UCSD-AML1 (cell line): ENCODE measurements at regions not wholly inside any gene's neighbourhood (a gene's known extent, or its start where the extent isn't known, plus 50 kb on each side); places are given as distances from the start of the nearest gene placed in this dataset.

Source experiments
- DNase-seq: peaks from one replicate; lab custom pipeline; 2025; ENCODE audit not compliant: unreplicated experiment; lab: John Stamatoyannopoulos, UW

DNA sequence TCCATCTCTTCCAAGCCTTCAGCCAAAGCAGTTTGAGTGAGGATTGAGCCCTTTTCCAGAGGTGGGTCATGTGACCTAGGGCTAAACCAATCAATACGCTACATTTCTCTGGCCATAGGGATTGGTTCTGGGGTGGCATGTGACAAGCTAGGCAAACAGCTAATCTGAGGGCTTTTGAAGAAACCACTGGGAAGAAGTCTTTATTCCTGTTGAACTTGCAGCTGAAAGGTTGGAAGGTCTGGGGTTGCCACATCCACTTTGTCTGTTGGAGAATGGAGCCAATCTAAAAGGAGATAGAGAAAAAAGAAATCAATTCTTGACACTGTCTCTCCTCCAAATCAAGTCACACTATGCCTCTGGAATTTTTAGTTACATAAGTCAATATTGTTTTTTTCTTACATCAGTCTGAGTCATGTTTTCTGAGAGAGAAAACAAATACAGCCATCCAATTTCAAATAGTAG, 637.8 kb upstream of the WWC1 start:
- no peak for DNase-seq

DNA sequence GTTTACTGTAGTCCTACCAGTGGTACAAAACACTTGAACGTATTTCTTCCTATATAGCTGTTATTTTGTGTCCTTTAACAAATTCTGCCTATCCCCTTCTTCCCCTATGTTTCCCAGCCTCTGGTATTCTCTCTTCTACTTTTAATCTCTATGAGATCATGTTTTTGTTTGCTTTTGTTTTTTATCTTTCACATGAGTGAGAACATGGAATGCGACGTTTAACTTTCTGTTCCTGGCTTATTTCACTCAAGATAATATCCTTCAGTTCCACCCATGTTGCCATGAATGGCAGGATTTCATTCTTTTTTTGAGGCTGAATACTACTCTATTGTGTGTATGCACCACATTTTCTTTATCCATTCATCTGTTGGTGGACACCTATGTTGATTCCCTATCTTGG, 634.4 kb upstream of the WWC1 start:
- no peak for DNase-seq

DNA sequence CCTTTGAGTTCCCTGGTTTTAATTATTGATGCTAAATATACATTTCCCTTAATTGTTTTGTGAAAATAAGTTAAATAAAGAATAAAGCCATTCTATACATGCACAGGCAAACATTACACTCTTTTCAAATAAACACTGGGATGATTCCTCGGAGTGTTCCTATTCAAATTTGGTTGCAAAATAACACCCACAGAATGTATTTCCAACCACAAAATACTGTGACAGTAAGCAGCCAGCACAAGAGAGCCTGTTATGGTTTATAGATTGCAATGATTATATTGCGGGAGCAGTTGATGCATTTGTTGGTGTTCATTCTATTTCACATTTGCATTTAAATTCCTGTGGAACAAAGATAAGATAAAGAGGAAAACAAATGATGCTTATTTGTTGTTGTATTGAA, 632.6 kb upstream of the WWC1 start:
- no peak for DNase-seq

DNA sequence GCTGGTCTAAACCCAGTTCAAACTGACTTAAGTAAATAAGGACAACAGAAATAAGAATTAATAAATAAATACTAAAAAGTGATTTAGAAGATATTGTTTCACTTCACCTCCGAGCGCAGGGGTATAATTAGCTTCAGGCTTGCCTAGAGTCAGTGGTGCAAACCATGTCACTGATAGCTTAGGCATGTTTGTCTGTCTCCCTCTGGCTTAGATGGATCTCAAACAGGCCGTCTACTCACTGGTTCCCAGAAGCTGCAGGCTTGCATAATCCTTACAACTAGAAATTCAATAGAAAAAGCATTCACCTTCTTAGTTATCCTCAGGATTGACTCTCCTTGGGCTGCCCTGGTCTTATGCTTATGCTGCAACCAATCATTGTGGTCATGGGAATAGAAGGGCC, 629.8 kb upstream of the WWC1 start:
- no peak for DNase-seq

DNA sequence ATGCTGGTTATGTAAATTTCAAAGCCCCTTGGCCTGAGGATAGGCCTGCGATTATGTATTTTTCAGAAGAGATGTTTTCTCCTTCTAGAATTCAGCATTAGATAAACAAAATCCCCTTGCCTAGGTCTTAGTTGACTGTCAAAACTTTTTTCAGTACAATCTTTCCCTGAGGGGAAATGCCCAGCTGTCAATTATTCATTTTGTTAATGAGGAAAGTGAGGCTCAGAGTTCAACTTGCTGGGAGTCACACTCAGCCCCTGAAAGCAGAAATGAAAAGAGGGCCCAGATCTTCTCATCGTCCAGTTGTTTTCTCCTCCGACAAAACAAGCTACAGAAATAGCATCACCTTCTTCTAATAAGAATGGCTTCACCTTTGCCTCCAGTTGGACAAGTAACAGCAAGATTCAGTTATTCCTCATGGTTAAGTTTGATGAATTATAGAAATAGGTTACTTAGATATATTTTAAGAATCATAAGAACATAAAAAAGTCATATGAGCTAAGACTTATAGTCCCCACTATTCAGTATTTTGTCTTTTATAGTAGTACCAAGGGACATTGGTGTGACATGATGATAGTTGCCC, 627.1 kb upstream of the WWC1 start:
- no peak for DNase-seq

DNA sequence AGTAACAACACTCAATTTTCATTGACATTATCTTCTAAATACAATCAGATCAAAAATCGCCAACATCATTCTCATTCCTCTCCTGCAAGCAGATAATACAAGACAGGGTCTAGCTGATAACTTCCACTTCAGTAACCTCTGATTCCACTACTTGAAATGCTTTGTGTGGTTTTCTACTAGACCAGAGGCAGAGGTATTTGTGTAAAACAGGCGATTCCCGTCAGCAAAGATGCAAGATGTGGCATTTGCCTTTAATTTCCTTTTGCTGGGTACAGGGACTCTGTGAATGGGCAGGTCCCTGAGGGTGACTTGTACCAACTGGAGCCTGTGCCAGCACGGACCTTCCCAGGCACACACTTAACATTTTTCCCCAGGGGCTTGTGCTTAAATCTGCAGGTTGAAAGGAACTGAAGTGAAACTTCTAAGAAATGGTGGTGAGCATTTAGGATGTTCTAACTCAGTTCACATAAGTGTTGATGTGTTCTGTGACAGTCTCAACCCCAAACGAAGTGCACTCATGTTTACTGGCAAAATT, 625.5 kb upstream of the WWC1 start:
- DNase-seq: no peak

DNA sequence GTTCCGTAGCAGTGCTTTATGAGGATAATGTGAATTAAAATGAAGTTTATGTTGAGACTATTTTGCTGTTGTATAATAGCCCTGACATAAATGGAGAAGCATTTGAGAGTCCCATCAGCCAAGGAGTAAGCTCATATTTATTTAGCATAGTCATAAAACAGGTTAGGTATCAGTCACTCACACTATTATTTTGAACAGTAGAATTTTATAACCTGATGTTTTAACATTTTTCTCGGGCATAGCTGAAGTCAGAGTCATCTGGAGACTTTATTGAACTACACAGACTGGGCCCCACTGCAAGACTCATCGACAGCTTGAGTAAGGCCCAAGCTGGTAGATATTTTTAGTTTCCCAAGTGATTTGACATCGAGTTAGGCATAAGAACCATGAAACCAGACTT, 620.3 kb upstream of the WWC1 start:
- DNase-seq: no peak

DNA sequence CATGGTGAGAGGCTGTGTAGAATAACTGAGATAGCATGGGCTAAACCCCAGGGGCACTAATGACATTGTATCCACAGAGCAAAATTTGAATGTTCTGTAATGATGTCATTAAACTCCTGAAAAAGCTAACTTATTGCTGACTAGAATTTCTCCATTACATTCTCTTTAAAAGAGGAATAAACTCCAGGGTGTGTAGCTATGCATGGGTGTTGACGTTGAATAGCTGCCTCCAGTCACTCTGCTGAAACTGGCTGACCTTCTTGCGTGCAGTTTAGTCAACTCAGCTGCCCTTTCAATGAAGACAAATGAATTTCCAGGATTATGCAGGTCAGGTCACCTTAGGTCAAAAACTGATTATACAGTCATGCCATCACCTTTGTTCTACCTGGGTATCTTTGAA, 617.5 kb upstream of the WWC1 start:
- no peak for DNase-seq

DNA sequence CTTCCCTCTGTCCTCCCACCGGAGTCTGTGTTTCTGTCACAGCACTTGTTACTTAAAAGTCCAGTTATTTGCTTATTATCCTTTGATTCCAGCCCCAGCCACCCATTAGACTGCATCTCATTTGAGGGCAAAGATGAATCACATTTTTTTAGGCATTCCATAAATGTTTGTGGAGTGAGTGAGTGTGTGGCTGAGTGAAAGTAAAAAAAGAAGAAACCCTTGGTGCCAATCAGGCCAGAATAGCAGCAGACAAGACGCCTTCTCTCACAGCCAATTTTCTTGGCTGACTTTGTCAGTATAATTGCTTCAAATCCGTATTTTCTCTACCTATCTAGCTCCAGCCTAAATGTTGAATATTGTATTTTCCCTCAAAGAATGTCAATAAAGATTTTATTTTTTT, 613.0 kb upstream of the WWC1 start:
- no peak for DNase-seq

DNA sequence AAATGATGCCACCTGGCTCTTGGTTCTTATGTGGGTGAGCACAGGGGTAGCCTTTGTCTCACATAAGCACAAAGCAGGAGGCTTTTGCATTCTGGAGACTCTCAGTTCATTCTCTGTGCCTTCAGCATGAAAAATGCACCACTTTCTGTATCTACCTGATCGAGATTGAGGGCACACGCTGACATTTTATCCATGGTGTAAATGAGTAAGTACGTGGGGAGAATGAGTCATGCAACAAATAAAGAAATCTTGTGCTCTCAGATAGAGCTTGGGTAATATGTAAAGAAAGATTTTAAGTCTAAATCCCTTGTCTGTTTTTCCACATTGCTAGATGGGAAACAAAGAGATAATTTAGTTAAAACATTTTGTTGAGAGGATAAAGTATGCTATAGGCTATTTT, 607.2 kb upstream of the WWC1 start:
- DNase-seq: no peak

DNA sequence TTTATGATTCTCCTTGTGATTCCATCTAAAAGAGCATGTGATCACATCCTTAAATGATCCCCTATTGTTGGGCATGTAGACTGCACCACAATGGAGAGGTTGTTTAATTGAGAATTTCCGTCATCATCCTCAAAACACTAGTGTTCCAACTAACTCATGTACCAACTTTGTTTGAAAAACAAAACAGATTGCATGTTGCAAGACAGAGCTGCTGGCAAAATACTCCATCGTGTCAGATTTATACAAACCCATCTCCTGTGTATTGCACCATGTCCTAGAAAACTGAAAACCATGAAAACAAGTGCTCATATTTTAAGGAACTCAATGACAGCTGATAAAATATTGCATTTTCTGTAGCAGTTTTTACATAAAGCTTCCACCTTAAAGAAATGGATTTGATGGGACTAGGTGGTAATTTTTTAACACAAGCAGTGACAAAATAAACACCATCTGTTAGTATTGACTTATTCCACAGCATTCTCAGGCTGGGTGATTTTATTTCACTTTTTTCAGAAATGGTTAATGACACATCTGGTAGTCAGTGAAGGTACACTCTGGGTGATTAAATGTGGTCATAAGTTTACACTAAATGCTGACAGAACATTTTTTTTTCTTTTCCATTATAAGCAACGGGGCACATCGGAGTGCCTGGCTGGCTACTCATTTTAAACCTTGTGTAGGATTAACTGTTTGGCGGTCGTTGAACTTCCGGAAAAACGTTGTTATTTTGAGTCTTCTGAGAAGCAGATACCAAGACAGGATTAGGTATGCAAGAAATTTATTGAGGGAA, 602.9 kb upstream of the WWC1 start:
- no peak for DNase-seq

DNA sequence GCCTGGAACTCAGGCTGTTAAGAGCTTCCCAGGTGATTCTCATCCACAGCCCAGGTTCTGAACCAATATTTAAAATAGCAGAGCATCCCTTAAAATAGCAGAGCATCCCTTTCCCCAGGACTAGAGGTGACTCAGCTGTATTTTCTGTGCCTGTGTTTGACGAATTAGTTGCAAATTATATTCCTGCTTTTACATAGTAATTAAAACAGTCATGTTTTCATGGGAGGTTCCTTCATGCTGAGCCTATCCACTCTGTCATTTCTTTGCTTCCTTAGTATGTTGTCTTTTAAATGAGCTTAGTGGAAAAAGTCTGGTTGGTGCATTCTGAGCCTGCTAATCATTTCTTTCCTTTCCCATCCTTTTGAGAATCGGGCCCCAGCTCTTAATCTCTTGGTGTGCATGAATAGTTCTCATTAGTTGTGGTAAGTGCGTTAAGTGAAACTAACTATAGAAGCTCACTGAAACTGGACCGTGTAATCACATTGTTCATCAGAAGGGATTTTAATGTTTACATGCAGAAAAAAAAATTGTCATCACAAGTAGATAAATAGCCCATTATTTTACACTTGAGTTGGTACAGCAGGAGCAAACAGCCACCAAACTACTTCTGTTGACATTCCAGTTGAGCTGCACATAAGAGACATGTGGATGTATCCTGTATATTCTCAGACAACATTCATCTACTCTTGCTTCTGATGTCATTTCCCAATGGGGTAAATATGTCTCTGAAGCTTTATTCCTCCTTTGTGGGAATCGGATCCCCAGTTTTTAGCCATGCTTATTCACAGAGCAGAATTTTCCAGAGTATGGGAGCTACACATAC, 596.9 kb upstream of the WWC1 start:
- DNase-seq: no peak

DNA sequence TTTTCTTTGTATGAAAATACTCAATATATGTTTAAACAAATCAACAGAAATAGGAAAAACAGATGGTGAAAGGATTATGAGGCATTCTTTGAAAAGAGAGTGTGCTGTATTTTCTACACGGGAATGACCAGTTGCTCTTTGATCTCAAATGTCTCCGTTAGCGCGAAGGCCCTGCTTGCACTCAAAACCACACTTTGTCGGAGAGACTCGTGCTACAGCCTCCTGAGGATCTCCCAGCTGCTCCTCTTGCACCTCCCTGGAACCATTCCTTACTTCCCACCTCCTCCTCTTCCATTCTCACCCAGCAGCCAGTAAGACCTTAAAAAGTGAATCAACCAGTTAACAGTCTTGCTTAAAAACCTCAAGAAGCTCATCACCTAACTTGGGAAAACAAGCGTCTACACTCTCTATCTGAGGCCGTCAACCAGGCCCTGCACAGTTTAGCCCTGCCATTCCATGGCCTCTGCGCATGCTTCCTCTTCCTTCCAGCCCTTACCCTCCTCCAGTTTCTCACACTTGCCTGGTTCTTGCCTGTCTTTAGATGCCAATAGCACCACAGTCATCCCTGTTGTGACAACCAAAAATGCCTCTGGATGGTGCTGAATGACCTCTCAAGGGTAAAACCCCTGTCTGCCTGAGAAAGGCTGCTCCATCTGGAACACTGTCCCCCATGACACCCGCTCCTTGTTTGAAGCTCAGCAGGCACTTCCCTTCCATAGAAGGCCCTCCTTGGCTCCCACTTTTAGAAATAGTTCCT, 594.7 kb upstream of the WWC1 start:
- no peak for DNase-seq

DNA sequence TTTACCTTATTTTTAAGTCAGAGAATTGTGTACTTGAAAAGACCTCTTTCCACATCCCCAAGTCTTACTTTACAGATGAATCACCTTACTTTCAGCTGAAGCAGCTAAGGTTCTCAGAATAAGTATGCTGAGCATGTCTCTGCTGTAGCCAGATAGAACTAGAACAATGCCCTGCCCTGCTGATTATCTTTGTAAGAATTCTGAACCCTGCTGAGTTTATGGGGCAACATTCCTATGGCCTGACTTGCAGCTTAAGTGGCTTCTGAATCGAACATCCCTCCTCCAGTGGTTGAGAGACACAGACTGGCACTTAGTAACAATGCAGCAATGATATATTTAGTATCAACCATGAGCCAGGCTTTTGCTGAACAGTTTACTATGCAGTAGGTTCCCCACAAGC, 592.0 kb upstream of the WWC1 start:
- no peak for DNase-seq

DNA sequence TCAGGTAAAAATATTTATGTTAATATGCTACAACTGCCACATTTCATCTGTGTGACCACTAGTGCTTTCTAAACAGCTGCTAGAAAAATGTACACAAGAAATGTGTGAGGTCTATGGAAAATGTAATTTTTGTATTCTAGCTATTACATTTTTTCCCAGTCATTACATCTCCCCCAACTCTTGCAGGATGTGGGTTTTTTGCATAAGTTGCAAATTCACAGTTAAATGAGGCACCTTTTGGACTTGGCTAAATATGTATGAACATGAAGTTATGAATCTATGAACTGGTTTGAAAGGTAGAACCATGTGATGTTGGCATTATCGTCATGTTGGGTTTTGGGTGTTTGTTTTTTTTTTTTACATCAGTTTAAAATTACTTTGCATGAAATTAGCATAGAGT, 590.4 kb upstream of the WWC1 start:
- no peak for DNase-seq

DNA sequence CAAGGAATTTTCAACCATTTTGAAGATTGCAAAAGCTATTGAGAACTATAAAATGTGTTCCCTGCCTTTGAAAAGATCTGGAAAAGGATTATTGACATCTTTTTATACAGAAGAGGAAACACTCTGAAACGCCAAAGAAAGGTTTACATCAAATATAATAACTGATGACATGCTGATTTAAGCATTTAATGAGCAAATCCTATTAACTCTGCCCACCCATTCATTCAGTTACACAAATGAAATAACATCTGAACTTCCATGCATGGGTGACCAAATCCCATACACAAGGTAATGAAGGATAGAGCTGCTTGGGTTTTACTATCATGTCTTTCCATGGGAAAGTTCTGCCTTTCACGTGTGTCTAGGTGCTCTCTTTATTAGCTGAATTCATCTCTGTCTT, 589.4 kb upstream of the WWC1 start:
- no peak for DNase-seq

DNA sequence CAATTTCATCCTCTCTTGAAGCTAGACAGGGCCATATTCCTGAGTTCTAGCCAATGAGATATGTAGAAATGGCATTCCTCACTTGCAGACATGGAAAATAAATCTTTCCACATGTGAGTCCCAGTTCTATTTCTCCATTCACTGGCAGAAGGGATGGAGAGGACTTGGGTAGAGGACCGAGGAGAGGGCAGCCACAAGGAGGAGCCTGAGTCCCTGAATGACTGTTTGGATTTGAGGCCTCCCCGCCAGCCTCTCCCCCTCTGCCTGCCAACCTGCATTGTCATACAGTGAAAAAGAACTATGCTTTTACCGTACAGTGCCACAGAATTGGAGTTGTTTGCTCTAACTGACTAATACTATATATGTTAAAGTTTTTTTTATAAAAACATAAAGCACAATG, 583.0 kb upstream of the WWC1 start:
- DNase-seq: no peak

DNA sequence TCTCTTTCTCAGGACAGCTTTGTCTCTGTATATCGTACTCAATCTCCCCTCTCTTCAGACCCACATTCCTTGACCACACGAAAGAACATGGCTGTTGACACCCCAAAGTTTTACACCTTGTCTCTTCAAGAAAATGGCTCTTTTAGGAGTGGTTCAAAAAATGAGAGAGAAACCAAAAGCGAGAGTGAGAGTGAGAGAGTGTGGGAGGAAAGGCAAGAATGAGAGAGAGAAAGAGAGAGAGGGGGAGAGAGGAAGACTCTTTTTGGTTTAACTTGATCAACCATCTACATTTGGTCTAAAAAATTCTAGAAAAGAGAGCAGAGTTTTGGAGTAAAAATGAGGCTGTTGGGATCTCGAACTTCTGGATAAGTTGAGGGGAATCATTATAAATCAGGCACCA, 581.8 kb upstream of the WWC1 start:
- no peak for DNase-seq

DNA sequence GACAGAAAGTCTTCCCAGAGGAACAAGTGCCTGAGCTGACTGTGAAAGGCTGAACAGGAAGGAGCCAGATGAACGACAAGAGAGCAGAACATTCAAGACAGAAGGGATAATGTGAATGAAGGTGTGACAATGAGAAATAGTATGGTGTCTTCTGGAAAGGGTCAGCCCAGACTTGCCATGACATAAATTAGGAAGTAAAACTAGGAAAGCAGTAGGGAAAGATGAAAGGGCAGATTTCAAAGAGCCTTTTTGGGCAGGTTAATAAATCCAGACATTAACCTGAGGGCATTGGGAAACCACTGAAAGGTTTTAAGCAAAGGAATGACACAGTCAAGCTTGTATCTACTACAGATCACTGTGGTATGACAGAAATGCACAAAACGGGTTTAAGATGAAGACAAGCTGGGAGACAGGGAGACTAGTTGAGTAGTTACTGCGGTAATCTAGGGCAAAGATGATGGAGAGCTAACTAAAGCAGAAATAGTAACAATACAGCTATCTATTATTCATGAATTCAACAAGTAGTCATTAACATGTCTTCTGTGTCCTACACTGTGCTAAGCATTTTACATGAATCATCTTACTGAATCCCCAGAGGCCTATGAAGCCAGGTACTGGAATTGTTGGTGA, 580.9 kb upstream of the WWC1 start:
- no peak for DNase-seq

DNA sequence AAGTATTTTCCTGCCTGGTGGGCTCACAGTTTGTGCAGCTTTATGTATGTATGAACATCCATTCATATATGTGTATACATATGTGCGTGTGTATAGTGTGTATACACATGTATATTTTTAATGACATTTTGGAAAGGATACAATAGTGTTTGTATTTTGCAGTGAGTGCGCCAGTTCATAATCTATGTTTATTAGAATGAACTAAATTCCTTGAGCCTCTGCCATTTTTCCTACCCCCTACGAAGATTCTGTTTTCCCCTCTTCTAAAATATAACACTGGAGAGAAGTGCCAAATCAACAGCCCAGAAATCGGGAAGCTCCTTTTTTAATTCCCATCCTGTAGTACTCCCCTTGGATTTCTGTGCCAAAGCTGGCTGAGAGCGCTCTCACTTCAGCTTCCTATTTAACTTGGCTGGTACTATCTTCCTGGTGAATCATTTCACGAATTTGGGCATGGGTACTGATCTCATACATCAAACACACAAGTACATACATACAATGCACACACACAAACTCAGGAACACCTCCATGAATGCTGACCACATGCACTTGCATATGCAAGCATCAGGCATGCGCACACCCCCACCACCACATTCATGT, 578.4 kb upstream of the WWC1 start:
- no peak for DNase-seq
